ENCODE measurements at regions not wholly inside any gene's neighbourhood (a gene's known extent, or its start where the extent isn't known, plus 50 kb on each side); places are given as distances from the start of the nearest gene placed in this dataset.

DNA sequence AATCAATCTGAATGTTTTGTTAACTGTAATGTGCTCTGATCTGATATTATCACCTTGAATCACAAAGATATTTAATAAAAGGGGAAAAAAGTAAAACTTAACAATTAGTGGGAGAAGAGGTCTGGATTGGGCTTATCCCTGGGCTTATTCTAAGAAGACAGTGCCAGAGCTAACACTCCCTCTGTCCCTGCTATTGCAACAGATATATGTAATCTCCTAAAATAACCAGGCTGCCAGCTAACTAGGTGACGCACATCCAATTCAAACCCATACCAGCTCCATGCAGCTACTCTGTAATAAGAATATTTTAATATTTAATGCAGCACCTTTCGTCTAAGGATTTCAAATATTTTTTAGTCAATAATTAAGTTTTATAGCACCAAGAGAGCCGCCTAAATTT is 330.1 kb upstream of the MARCKS start:
- no peak overlapping the region for H3K27ac Mint-ChIP-seq (ENCODE audit: unreplicated experiment)
- Histone ChIP-seq H4K20me1 (ENCODE audit: insufficient read depth, low read length) (no peaks in the 10 kb centered on the region), H3K4me3 (ENCODE audit: insufficient read depth, low read depth, low read length) (no peak overlapping the region), H3K9me3 (ENCODE audit: insufficient read depth, low read depth, low read length) (no peaks in the 10 kb centered on the region), H3K4me1 (ENCODE audit: insufficient read depth, low read length) (no peaks in the 10 kb centered on the region), H2AFZ (ENCODE audit: low read depth, low read length) (no peak overlapping the region), H3K4me2 (ENCODE audit: low read length) (no peak overlapping the region), H3K27me3 (ENCODE audit: insufficient read depth, low read length) (no peaks in the 10 kb centered on the region), H3K79me2 (ENCODE audit: insufficient read depth, low read length) (no peaks in the 10 kb centered on the region), H3K27ac (ENCODE audit: low read depth, low read length) (no peak overlapping the region), H3K9ac (ENCODE audit: low read length) (no peak overlapping the region), H3K36me3 (ENCODE audit: insufficient read depth, low read length) (no peaks in the 10 kb centered on the region)
- no peaks in the 10 kb centered on the region for H3K36me3 Mint-ChIP-seq (ENCODE audit: low read depth, unreplicated experiment)
- H3K9me3 Mint-ChIP-seq (ENCODE audit: unreplicated experiment), result no peaks in the 10 kb centered on the region
- no peaks in the 10 kb centered on the region for H3K27me3 Mint-ChIP-seq (ENCODE audit: low read depth, unreplicated experiment)
- FAIRE-seq (no peak), DNase-seq (ENCODE audit: low read depth) (no peak)
- TF ChIP-seq, protein P1, sequence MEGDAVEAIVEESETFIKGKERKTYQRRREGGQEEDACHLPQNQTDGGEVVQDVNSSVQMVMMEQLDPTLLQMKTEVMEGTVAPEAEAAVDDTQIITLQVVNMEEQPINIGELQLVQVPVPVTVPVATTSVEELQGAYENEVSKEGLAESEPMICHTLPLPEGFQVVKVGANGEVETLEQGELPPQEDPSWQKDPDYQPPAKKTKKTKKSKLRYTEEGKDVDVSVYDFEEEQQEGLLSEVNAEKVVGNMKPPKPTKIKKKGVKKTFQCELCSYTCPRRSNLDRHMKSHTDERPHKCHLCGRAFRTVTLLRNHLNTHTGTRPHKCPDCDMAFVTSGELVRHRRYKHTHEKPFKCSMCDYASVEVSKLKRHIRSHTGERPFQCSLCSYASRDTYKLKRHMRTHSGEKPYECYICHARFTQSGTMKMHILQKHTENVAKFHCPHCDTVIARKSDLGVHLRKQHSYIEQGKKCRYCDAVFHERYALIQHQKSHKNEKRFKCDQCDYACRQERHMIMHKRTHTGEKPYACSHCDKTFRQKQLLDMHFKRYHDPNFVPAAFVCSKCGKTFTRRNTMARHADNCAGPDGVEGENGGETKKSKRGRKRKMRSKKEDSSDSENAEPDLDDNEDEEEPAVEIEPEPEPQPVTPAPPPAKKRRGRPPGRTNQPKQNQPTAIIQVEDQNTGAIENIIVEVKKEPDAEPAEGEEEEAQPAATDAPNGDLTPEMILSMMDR (IDR thresholded peaks at IDR 0.05; ENCODE audit: insufficient read depth, low read depth, low read length), result no peak
- TF ChIP-seq EZH2 (IDR thresholded peaks at IDR 0.05; ENCODE audit: insufficient read depth, low read length), result no peak
- peaks cover 7% of the 10 kb centered on the region for H3K4me1 Mint-ChIP-seq (ENCODE audit: low read depth, unreplicated experiment)
- H3K4me3 Mint-ChIP-seq (ENCODE audit: unreplicated experiment), result no peak overlapping the region

DNA sequence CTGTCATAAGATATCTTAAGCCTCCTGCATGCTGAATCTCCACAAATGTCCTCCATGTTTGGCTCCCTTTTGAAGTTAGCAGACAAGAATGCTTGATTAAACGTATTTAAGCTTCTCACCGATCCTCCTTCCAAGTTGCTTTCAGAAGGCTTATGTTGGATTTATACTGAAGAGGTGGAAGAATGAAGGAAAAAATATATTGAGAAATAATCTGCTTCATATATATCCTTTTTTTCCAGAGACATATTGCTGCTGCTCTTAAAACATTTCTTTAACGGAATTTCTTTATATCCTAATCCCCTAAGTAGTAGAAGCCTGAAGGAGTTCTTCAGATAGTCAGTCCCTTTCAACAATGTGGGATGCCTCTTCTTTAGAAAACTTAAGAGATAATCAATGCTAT is 329.0 kb upstream of the MARCKS start:
- H3K36me3 Mint-ChIP-seq (ENCODE audit: low read depth, unreplicated experiment), result no peaks in the 10 kb centered on the region
- peaks cover 7% of the 10 kb centered on the region for H3K4me1 Mint-ChIP-seq (ENCODE audit: low read depth, unreplicated experiment)
- no peak for FAIRE-seq
- H3K9ac ChIP-seq (ENCODE audit: low read length), result no peak overlapping the region
- no peaks in the 10 kb centered on the region for H3K36me3 ChIP-seq (ENCODE audit: insufficient read depth, low read length)
- no peaks in the 10 kb centered on the region for H3K27me3 ChIP-seq (ENCODE audit: insufficient read depth, low read length)
- H2AFZ ChIP-seq (ENCODE audit: low read depth, low read length), result no peak overlapping the region
- H3K9me3 Mint-ChIP-seq (ENCODE audit: unreplicated experiment), result no peaks in the 10 kb centered on the region
- no peak overlapping the region for H3K27ac Mint-ChIP-seq (ENCODE audit: unreplicated experiment)
- no peak overlapping the region for H3K4me3 ChIP-seq (ENCODE audit: insufficient read depth, low read depth, low read length)
- TF ChIP-seq EZH2 (IDR thresholded peaks at IDR 0.05; ENCODE audit: insufficient read depth, low read length), result no peak
- TF ChIP-seq, protein P1 (IDR thresholded peaks at IDR 0.05; ENCODE audit: insufficient read depth, low read depth, low read length), result no peak
- no peaks in the 10 kb centered on the region for H4K20me1 ChIP-seq (ENCODE audit: insufficient read depth, low read length)
- no peaks in the 10 kb centered on the region for H3K79me2 ChIP-seq (ENCODE audit: insufficient read depth, low read length)
- DNase-seq (ENCODE audit: low read depth), result no peak
- H3K4me1 ChIP-seq (ENCODE audit: insufficient read depth, low read length), result no peaks in the 10 kb centered on the region
- no peaks in the 10 kb centered on the region for H3K9me3 ChIP-seq (ENCODE audit: insufficient read depth, low read depth, low read length)
- H3K4me2 ChIP-seq (ENCODE audit: low read length), result no peak overlapping the region
- no peak overlapping the region for H3K27ac ChIP-seq (ENCODE audit: low read depth, low read length)
- no peak overlapping the region for H3K4me3 Mint-ChIP-seq (ENCODE audit: unreplicated experiment)
- no peaks in the 10 kb centered on the region for H3K27me3 Mint-ChIP-seq (ENCODE audit: low read depth, unreplicated experiment)

GRCh38 chr6:113529196-113529595 is 327.9 kb upstream of the MARCKS start:
- no peaks in the 10 kb centered on the region for H3K36me3 ChIP-seq (ENCODE audit: insufficient read depth, low read length)
- no peaks in the 10 kb centered on the region for H3K79me2 ChIP-seq (ENCODE audit: insufficient read depth, low read length)
- H3K4me1 Mint-ChIP-seq (ENCODE audit: low read depth, unreplicated experiment), result peaks cover 7% of the 10 kb centered on the region
- no peaks in the 10 kb centered on the region for H3K27me3 ChIP-seq (ENCODE audit: insufficient read depth, low read length)
- no peak overlapping the region for H3K27ac Mint-ChIP-seq (ENCODE audit: unreplicated experiment)
- DNase-seq (ENCODE audit: low read depth) (peak; percentile 53), FAIRE-seq (peak; percentile 59)
- H3K9ac ChIP-seq (ENCODE audit: low read length), result no peak overlapping the region
- no peak for TF ChIP-seq EZH2 (IDR thresholded peaks at IDR 0.05; ENCODE audit: insufficient read depth, low read length)
- TF ChIP-seq, protein P1 (IDR thresholded peaks at IDR 0.05; ENCODE audit: insufficient read depth, low read depth, low read length), result no peak
- no peak overlapping the region for H3K27ac ChIP-seq (ENCODE audit: low read depth, low read length)
- H3K4me1 ChIP-seq (ENCODE audit: insufficient read depth, low read length), result no peaks in the 10 kb centered on the region
- no peaks in the 10 kb centered on the region for H4K20me1 ChIP-seq (ENCODE audit: insufficient read depth, low read length)
- no peak overlapping the region for H3K4me3 ChIP-seq (ENCODE audit: insufficient read depth, low read depth, low read length)
- H2AFZ ChIP-seq (ENCODE audit: low read depth, low read length), result no peak overlapping the region
- no peak overlapping the region for H3K4me3 Mint-ChIP-seq (ENCODE audit: unreplicated experiment)
- H3K36me3 Mint-ChIP-seq (ENCODE audit: low read depth, unreplicated experiment), result no peaks in the 10 kb centered on the region
- H3K4me2 ChIP-seq (ENCODE audit: low read length), result no peak overlapping the region
- H3K9me3 Mint-ChIP-seq (ENCODE audit: unreplicated experiment), result no peaks in the 10 kb centered on the region
- no peaks in the 10 kb centered on the region for H3K9me3 ChIP-seq (ENCODE audit: insufficient read depth, low read depth, low read length)
- no peaks in the 10 kb centered on the region for H3K27me3 Mint-ChIP-seq (ENCODE audit: low read depth, unreplicated experiment)
